ENCODE measurements at regions not wholly inside any gene's neighbourhood (a gene's known extent, or its start where the extent isn't known, plus 50 kb on each side); places are given as distances from the start of the nearest gene placed in this dataset.
"Not testable (repeated sequence)": the region's sequence is repeated elsewhere in the genome, so short reads cannot be mapped to it uniquely, and the experiment has no call there.

DNA sequence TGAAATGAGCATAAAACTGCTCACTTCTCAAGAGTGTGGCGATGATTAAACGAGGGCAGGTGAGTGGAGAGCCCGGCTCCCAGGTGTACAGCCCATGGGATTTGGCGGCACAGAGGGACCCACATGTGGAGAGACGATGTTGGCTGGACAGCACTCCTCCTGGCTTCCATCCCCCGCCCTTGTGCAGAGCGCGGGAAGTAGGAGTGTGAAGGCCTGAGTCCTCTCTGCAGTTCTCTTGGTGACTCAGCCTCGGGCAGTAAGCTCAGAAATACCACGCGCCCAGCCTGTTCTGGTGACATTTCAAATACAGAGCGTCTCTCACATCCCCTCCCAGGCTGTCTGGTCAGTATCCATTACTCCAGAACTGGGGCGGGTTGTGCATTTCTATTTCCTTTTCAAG lies 94.2 kb upstream of the SRSF6 start:
- no peak for DNase-seq

DNA sequence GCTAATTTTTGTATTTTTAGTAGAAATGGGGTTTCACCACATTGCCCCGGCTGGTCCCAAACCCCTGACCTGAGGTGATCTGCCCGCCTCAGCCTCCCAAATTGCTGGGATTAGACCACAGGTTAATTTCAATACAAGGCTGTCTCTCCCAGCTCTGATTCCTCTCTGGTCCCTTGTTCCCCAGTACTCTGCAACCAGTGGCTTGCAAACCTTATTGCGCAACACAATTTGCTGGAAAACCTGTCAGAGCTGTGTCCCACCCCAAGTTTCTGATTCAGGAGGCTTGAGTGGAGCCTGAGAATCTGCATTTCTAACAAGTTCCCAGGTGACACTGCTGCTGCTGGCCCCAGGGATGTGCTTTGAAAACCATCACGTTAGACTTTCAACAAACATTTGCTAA lies 96.2 kb upstream of the SRSF6 start:
- DNase-seq: no peak

DNA sequence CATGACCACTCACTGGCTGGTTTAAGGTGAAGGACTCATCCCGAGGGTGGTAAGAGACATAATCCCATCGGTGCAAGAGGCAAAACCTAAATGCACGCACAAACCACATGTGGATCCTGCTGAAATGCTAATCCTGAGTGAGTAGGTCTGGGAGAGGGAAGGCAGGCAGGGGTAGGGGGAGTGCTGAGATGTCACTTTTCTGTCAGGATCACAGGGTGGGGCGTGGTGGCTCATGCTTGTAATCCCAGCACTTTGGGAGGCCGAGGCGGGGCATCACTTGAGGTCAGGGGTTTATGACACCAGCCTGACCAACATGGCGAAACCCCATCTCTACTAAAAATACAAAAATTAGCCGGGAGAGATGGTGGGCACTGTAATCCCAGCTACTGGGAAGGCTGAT lies 97.7 kb upstream of the SRSF6 start:
- no peak for DNase-seq

DNA sequence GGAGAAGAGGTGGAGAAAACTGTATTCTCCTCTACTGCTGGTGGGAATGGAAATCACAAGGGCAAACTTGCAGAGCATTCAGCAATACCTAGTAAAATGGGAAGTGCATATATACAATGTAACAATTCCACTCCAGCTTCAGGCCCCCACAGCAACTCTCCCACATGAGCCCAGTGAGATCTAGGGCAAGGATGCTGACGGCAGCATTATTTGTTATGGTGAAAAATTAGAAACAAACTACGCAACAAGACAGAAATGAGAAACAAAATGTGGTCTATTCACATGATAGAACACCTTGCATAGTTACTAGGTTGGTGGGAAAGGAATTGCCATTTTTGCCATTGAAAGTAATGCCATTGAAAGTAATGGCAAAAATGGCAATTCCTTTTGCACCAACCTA lies 98.9 kb upstream of the SRSF6 start:
- DNase-seq: no peak

DNA sequence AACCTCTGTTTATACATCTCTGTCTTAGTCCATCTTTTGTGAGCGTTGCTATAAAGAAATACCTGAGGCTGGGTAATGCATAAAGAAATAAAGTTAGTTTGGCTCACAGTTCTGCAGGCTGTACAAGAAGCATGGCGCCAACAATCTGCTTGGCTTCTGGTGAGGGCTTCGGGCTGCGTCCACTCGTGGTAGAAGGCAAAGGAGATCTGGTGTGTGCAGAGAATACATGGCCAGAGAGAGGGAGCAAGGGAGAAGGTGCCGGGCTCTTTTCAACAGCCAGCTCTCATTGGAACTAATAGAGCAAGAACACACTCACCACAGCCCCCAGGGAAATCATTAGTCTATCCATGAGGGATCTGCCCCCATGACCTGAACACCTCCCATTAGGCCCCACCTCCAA lies 100.3 kb upstream of the SRSF6 start:
- DNase-seq: no peak

DNA sequence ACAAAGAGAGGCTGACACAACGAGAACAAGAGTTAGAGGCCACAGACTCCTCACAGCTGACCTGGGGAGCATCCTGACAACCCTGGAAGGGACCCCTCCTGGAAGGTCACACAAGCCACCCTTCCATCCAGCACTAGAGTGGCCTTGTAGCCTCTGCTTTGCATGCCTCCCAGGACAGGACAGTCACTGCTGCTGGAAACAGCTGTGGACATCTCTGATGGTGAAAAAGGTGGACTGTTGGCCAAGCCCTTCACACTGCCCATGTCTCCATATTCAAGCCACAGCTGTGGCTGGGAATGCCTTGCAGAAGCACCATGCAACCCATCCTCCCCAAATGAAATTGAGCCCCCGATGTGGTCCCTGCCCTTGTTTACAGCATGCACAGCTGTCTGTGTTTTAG lies 102.1 kb upstream of the SRSF6 start:
- no peak for DNase-seq

DNA sequence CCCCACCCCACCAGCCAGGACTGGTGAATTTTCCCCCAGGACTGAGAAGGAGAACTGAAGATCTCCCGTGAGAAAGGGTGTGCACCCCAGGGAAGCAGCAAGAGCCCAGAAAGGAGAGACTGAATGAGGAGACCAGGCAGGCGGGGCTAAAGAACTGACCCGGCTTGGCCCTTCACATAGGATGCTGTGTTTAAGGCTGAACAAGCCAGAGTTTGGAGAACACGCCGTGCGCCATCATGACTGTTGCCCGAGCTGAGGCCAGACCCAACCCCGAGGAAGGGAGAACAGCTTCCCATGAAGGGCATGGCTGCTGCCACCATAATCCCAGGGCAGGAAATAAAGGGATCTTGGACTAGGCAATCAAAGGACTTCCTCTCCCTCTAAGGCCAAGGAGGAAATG lies 104.7 kb upstream of the SRSF6 start:
- no peak for DNase-seq

DNA sequence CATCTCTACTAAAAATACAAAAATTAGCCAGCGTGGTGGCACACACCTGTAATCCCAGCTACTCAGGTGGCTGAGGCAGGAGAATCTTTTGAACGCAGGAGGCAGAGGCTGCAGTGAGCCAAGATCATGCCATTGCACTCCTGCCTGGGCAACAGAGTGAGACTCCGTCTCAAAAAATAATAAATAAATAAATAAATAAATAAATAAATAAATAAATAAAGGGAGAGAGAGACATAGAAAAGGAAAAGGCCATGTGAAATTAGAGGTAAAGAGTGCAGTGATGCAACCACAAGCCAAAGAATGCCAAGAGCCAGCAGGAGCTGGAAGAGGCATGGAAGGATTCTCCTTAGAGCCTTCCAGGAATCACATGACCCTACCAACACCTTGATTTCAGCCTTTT lies 107.0 kb upstream of the SRSF6 start:
- DNase-seq: not testable (repeated sequence)

DNA sequence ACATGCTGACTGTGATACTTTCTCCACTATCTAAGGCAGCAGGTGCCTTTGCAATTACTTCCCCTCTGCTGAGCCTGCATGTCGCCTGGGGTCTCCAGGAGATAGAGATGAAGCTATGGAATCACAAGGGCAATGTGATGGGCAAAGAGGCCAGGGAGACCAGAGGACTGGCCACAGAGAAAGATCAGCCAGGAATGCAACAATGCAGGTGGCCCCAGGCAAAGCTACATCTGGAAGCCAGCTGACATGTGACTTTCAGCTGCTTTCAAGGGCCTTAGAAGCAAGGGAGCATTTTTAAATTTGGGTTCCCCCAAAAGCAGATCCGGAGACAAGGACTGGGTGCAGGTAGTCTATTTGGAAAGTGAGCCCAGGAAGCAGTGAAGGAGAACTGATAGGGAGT lies 107.9 kb upstream of the SRSF6 start:
- no peak for DNase-seq

DNA sequence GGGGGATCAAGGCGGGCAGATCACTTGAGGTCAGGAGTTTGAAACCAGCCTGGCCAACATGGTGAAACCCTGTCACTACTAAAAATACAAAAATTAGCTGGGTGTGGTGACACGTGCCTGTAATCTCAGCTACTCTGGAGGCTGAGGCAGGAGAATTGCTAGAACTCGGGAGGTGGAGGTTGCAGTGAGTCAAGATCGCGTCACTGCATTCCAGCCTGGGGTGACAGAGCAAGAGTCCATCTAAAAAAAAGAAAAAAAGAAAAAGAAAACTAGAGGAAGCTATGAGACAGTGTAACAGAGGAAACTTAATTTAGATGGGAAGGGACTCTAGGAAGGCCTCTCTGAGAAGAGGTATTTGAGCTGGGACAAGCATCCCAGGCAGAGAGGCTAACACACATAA lies 109.9 kb upstream of the SRSF6 start:
- not testable (repeated sequence) for DNase-seq

DNA sequence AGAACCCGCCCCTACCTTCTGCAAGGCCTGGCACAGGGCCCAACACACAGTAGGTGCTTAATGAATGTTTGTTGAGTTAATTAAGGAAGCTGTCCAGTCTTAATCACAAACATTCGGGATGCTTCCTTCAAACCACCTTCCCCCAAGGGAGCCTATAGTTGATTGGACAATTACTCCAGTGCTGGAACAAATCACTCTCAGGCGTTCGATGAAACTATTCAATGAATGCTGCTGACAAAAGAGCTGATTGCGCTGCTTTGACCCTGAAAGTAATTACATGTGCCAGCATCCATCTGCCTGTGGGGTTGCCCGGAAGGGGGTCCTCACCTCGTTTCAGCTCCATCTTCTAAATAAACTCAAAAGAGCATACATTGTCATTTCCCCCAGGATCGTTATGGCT lies 112.0 kb upstream of the SRSF6 start:
- no peak for DNase-seq

DNA sequence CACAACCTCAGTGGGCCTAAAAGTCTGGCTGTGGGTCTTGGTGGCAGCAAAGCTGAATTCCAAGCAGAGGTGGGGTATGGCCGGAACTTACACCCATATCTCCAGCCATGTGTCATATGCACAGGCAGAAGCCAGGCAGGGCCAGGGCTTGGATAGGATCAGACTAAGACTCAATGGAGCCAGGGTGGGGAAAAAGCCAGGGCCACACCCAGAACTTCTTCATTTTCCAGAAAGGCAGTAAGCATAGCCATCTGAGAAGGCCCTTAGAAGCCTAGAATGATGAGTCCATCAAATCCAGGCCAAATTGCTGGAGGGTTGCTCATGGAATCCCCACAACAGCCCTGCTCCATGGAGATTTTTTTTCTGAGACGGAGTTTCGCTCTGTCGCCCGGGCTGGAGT lies 116.2 kb upstream of the SRSF6 start:
- DNase-seq: no peak

DNA sequence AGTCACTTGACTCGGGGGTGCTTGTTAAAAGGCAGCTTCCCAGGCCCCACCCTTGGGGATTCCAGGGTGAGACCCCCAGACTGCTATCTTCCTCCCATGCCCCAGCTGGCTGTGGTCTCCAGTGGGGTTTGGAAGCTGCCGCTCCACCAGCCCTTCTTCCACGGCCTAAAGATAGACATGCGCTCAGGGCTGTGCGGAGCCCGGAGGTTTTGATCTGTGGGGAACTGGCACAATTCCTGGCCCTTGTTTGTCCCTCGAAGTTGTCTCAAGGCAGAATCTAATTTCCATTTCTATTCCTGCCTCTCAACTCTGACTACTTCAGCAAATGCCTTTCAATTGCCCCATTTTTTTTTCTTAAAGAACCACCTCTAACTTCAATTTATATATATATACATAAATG lies 120.7 kb upstream of the SRSF6 start:
- no peak for DNase-seq

DNA sequence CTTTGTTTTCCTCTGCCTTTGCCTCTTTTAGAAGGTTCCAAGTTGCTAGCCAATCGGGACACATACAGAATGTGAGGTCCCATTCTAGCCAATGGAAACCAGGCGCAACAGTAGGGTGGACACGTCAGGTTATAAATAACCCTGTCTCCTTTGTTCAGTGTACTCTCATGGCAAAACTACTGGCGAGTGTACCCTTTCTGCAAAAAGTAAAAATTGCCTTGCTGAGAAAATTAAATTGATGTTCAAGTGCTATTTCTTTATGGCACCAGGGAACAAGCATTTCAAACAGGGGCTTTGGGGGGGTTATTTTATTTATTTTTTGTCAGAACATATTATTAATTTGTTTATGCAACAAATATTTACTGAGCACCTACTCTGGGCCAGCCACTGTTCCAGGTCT lies 123.6 kb upstream of the SRSF6 start:
- no peak for DNase-seq

DNA sequence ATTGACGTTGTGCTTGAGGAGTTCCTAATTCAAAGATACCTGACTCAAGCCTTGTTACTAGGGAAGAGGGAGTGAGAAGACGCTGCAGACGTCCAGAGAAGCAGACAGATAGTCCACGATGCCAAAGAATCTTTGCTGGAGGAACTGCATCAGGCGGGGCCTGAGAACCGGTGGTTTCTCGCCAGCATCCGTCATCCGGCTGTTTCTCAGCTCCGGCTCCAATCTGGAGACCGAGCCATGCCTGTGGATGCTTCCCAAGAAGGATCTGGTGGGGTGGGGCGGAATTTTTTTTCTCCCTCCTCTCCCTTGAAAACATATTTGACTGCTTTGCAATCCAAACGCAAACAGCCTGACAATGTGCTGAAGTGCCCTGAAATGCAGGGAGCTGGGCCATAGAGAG lies 125.8 kb upstream of the SRSF6 start:
- DNase-seq: no peak

DNA sequence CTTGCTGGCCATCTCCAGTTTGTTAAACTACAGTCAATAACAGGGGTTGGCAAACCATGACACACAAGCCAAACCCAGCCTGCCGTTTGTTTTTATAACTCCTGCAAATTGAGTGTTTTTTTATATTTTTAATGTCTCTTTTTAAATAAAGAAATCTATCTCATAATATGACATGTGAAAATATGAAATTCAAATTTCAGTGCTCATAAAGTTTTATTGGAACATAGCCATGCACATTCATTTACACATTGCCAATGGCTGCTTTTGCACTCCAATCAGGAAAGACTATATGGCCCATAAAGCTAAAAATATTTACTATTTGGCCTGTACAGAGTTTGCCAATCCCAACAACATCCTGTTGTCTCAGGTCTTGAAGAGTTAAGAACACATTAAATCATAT lies 129.0 kb upstream of the SRSF6 start:
- DNase-seq: no peak

DNA sequence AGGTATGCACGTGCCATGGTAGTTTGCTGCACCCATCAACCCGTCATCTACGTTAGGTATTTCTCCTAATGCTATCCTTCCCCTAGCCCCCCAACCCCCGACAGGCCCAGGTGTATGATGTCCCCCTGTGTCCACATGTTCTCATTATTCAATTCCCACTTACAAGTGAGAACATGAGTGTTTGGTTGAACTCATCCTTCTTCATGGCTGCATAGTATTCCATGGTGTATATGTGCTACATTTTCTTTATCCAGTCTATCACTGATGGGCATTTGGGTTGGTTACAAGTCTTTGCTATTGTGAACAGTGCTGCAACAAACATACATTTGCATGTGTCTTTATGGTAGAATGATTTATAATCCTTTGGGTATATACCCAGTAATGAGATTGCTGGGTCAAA lies 130.5 kb upstream of the SRSF6 start:
- DNase-seq: not testable (repeated sequence)

DNA sequence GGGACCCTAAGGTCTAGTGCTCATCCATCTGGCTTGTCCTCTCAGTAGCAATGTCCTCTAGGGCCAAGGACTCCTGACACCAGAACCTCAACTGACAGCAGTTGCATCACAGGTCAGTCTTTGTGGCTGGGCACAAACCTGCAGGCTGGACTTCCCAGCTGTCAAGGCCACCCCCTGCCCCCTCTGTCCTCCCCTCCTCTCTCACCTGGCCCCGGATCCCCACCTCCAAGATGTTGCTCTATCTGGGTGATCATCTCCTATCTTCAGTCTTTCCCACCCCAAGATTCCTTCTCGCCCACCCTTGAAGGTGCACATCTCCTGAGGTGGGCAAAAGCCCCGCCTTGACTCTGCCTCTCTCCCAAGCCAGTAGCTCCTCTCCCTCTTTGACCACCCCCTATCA lies 131.8 kb upstream of the SRSF6 start:
- no peak for DNase-seq

DNA sequence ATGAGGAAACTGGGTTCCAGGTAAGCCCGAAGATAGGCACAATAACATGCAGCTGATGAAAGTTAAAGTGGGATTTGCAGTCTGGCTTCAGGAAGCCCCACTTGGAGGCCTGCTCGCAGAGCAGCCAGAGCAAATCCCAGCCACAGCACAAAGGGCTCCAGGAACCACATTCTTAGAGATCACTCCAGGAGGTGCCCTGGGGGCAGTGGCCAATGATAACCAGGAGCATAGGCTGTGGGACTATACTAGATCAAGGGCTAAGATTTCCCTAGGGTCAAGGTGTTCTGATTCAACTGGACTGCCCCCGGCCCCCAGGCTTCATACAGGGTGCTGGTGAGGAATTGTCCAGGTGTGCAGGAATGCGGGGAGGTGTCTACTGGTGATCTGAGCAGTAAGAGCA lies 133.9 kb upstream of the PTPRT start:
- no peak for DNase-seq

DNA sequence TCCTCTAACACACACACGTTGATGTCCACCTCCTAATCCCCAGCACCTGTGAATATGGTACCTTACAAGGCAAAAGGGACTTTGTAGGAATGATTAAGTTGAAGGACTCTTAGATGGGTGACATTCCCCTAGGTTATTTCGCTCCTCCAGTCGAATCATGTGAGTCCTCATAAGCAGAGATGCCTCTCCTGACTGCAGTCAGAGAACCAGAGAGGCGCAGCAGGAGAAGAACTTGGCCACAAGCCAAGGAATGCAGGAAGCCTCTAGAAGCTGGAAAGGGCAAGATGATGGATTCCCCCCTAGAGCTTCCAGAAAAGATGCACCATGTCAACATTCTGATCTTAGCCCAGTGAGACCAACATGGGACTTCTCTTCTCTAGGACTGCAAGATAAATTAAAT lies 133.1 kb upstream of the PTPRT start:
- no peak for DNase-seq

DNA sequence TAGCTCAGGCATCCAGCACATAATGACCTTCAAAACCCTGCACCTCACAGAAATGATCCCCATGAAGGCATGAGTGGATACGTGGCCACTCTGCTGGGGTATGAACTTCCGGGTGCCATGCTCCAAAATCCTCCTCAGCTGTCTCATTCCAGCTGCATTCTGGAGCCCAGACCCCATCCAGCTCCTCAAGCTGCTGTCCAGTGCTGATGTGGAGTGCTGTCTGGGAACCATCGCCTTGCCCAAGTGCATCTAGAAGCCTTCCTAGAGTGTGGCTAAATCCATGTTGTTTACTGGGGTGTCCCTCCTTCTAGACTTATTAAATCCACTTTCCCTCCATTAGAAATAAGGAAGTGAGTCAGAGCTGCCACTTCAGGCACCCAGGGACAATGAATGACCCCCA lies 130.8 kb upstream of the PTPRT start:
- DNase-seq: no peak

DNA sequence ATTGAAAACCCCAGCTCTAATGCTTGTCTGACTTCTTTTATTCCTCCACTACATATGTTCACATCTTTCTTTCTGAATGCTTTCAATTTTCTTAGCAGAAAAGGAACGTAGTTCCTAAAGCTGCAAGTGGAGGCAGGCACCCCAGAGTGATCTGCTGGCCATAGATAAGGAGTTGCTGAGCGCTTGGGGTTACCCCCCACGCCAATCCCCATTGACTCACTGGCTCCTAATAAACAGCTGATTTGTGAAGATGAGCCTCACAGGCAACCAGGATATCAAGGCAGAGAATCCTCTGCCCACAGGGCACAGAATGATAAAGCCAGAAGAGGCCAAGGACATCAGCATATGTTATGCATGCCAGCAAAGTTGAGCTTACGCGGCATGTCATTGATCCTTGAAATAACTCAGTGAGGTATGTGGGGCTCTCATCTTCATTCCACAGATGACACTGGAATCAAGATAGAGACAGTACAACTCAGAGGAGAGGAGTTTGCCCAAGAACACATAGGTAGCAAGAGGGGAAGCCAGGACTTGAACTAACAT lies 129.1 kb upstream of the PTPRT start:
- DNase-seq: peak; percentile 82

DNA sequence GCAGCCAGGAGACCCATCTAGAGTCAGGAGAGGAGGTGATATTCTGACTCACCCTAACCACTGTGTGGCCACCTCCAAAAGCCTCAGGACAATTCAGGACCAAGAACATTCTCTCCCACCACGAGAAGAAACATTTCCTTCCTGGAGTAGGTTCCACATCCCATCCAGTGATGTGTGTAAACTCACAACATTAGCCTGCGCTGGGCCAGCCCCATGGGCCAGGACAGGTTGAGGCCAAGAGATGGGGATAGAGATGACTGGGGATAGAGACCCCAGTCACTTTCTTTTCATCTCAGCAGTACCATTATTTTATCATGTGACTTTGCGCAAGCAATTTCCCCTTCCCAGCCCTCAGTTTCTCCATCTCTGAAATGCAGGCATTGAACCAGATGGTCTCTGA lies 126.6 kb upstream of the PTPRT start:
- no peak for DNase-seq

DNA sequence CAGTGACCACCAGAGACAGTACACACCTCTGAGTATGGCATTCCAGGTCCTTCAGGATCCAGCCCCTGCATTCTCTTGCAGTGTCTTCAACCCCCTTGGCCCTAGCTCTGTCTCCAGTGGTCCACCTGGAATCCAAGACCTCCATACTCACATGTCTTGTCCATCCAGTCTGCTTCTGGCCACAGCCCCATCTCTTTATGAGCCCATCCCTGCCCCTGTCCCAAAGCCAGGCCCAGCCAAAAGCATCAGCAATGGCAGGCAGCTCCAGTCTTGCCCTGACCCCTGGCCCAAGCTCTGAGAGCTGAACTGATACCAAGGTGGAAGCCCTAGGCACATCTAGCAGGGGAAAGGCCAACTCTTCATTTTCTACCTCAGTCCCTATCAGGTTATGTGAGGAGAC lies 119.6 kb upstream of the PTPRT start:
- DNase-seq: no peak

DNA sequence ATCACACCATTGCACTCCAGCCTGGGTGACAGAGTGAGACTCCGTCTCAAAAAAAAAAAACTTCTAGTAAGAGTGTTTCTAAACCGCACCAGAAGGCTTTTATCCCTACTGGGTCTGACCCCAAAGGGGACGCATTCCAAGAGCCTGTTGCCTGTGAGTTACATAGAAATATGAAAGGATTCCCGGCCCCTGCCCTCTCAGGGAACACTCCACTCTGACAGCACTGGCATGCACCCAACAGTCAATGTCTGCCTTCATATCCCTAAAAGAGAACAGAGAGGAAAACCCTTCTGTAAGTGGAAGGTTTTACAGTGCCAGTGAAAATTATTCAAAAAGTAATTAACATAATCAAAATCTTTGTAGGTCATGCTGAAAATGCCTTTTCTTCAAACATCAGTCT lies 117.1 kb upstream of the PTPRT start:
- DNase-seq: no peak

DNA sequence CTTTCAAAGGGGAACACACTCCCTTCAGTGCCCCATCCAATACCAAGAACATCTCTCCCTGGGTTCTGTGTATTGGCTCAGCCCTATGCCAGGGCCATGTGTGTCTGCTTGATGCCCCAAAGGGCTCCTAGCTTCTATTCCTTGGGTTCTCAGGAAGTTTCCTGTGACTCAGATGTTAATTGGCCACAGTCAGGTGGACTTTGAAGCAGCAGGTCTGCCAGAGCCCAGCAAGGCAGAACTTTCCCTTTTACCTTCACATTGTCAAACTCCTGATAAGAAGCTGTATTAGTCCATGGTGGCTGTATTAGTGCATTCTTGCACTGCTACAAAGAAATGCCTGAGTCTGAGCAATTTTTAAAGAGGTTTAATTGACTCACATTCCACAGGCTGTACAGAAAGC lies 116.0 kb upstream of the PTPRT start:
- DNase-seq: no peak

Measured in OCI-M1 (cell line).